ENCODE measurements at regions not wholly inside any gene's neighbourhood (a gene's known extent, or its start where the extent isn't known, plus 50 kb on each side); places are given as distances from the start of the nearest gene placed in this dataset.
A peak's percentile ranks its signal among the peaks of the same experiment; 100 is the strongest.
"Not testable (repeated sequence)": the region's sequence is repeated elsewhere in the genome, so short reads cannot be mapped to it uniquely, and the experiment has no call there.

GRCh38 chr14:106691601-106692291 is 1165.4 kb downstream of the TMEM121 start:
- 63 to 72% (median 68%) methylated on average over 2 to 13 of the region's 13 CpGs for WGBS, 4 donors
- Histone ChIP-seq H3K4me1 (replicated peaks in 1 of 2) (no peaks in the 10 kb centered on the region), H3K9me3 (replicated peaks in 1 of 3) (no peaks in the 10 kb centered on the region), H3K27ac (no peak overlapping the region), H3K36me3 (replicated peaks in 1 of 2) (no peaks in the 10 kb centered on the region), H3K27me3 (peaks cover 2% of the 10 kb centered on the region), H3K4me3 (no peak overlapping the region)
- TF ChIP-seq CTCF (IDR thresholded peaks at IDR 0.05): peak in 1 of 6 experiments; percentile 4
- no peak for TF ChIP-seq POLR2A (IDR thresholded peaks at IDR 0.05)
- peak in 5 of 7 donors; percentile 8 to 29 (median 16) for DNase-seq
- intact Hi-C loops (cut with DNase I): no loop called here

GRCh38 chr14:106694638-106695393 is 1168.4 kb downstream of the TMEM121 start:
- TF ChIP-seq POLR2A (IDR thresholded peaks at IDR 0.05): no peak
- peak in 1 of 6 experiments; percentile 14 for TF ChIP-seq CTCF (IDR thresholded peaks at IDR 0.05)
- DNase-seq: peak in 4 of 7 donors; percentile 11 to 27 (median 20)
- Histone ChIP-seq H3K9me3 (replicated peaks in 1 of 3) (no peaks in the 10 kb centered on the region), H3K36me3 (replicated peaks in 1 of 2) (no peaks in the 10 kb centered on the region), H3K27ac (no peak overlapping the region), H3K4me3 (no peak overlapping the region), H3K4me1 (replicated peaks in 1 of 2) (no peaks in the 10 kb centered on the region), H3K27me3 (no peaks in the 10 kb centered on the region)
- WGBS, 4 donors: 41 to 63% (median 46%) methylated on average over 5 to 18 of the region's 19 CpGs
- intact Hi-C loops (cut with DNase I): no loop called here

- H3K9me3 ChIP-seq (replicated peaks in 1 of 3); DNase-seq; H3K36me3 ChIP-seq (replicated peaks in 1 of 2); H3K27ac ChIP-seq; H3K4me3 ChIP-seq; H3K4me1 ChIP-seq (replicated peaks in 1 of 2); H3K27me3 ChIP-seq; intact Hi-C loops (cut with DNase I): not testable (repeated sequence)
- WGBS, 4 donors: 29 to 54% (median 43%) methylated on average over 8 to 16 of the region's 16 CpGs
Observed at GRCh38 chr14:106698620-106699267, 1172.4 kb downstream of the TMEM121 start.

GRCh38 chr14:106703651-106704050 is 1177.3 kb downstream of the TMEM121 start:
- H3K36me3 ChIP-seq (replicated peaks in 1 of 2); DNase-seq; H3K4me3 ChIP-seq; intact Hi-C loops (cut with DNase I); H3K27ac ChIP-seq; H3K27me3 ChIP-seq; H3K9me3 ChIP-seq (replicated peaks in 1 of 3); H3K4me1 ChIP-seq (replicated peaks in 1 of 2): not testable (repeated sequence)
- WGBS, 4 donors: 63 to 82% (median 68%) methylated on average over 1 to 3 of the region's 4 CpGs

- DNase-seq: not testable (repeated sequence)
Observed at GRCh38 chr14:106706488-106706887, 1180.1 kb downstream of the TMEM121 start.

GRCh38 chr14:106710187-106710586 is 1183.8 kb downstream of the TMEM121 start:
- H3K4me3 ChIP-seq; H3K27ac ChIP-seq; H3K4me1 ChIP-seq (replicated peaks in 1 of 2); DNase-seq; H3K36me3 ChIP-seq (replicated peaks in 1 of 2); H3K9me3 ChIP-seq (replicated peaks in 1 of 3); H3K27me3 ChIP-seq; intact Hi-C loops (cut with DNase I): not testable (repeated sequence)
- 65 to 72% (median 66%) methylated on average over 6 to 7 of the region's 7 CpGs for WGBS, 4 donors

More at GRCh38 chr14:106706488-106706887, 1180.1 kb downstream of the TMEM121 start:
- H3K27me3 ChIP-seq; H3K4me3 ChIP-seq; H3K9me3 ChIP-seq (replicated peaks in 1 of 3); H3K27ac ChIP-seq; H3K4me1 ChIP-seq (replicated peaks in 1 of 2); intact Hi-C loops (cut with DNase I); H3K36me3 ChIP-seq (replicated peaks in 1 of 2): not testable (repeated sequence)
- WGBS, 4 donors: 54 to 89% (median 69%) methylated on average over 1 to 4 of the region's 4 CpGs

GRCh38 chr14:106712513-106712912 is 1186.1 kb downstream of the TMEM121 start:
- H3K36me3 ChIP-seq (replicated peaks in 1 of 2); H3K9me3 ChIP-seq (replicated peaks in 1 of 3); DNase-seq; H3K4me3 ChIP-seq; H3K27ac ChIP-seq; intact Hi-C loops (cut with DNase I); H3K4me1 ChIP-seq (replicated peaks in 1 of 2); H3K27me3 ChIP-seq: not testable (repeated sequence)
- 37 to 58% (median 53%) methylated on average over 4 to 5 of the region's 5 CpGs for WGBS, 4 donors

- 48 to 70% (median 57%) methylated on average over 2 to 9 of the region's 14 CpGs for WGBS, 4 donors
- intact Hi-C loops (cut with DNase I); H3K4me1 ChIP-seq (replicated peaks in 1 of 2); H3K36me3 ChIP-seq (replicated peaks in 1 of 2); H3K4me3 ChIP-seq; H3K27ac ChIP-seq; DNase-seq; H3K27me3 ChIP-seq; H3K9me3 ChIP-seq (replicated peaks in 1 of 3): not testable (repeated sequence)
Observed at GRCh38 chr14:106714446-106715428, 1188.4 kb downstream of the TMEM121 start.
